Spleen (tissue), 11 donors: ENCODE measurements at regions not wholly inside any gene's neighbourhood (a gene's known extent, or its start where the extent isn't known, plus 50 kb on each side); places are given as distances from the start of the nearest gene placed in this dataset.

Source experiments
- DNase-seq: peaks from one replicate; pipeline ENCODE4 v3.0.0-alpha.2; 2020
- H3K27ac ChIP-seq, 8 donors: fragments of 200-600 bp; sonication (generic) in 7 of 8; 1 replicate in 4 of 8; 2 replicates in 4 of 8; pipeline versions ENCODE4 v1.5.0 to v1.8.0; 2016 to 2021; ENCODE audit warnings: inconsistent platforms in 4 of 8, mild to moderate bottlenecking in 4 of 8, moderate library complexity in 1 of 8
- H3K27me3 ChIP-seq, 7 donors: fragments of 200-600 bp; sonication (generic) in 6 of 7; replicated peaks in 1 of 7; 1 replicate in 4 of 7; 2 replicates in 3 of 7; pipeline versions ENCODE4 v1.5.0 to v1.8.0; 2016 to 2021; ENCODE audit warnings: inconsistent platforms in 3 of 7, mild to moderate bottlenecking in 1 of 7
- H3K36me3 ChIP-seq, 6 donors: fragments of 200-600 bp; sonication (generic) in 5 of 6; 1 replicate in 4 of 6; 2 replicates in 2 of 6; pipeline versions ENCODE4 v1.5.0 to v1.8.0; 2016 to 2021; ENCODE audit warnings: inconsistent platforms in 2 of 6
- H3K4me1 ChIP-seq, 6 donors: fragments of 200-600 bp; sonication (generic) in 5 of 6; 1 replicate in 3 of 6; 2 replicates in 3 of 6; pipeline versions ENCODE4 v1.5.0 to v1.8.0; 2016 to 2021; ENCODE audit warnings: inconsistent platforms in 3 of 6
- H3K4me3 ChIP-seq, 8 donors: fragments of 200-600 bp; sonication (generic) in 7 of 8; 1 replicate in 4 of 8; 2 replicates in 4 of 8; pipeline versions ENCODE4 v1.5.0 to v1.8.0; 2016 to 2021; ENCODE audit warnings: inconsistent platforms in 4 of 8, mild to moderate bottlenecking in 4 of 8, moderate library complexity in 2 of 8
- H3K9me3 ChIP-seq, 8 donors: fragments of 200-600 bp; sonication (generic) in 7 of 8; 1 replicate in 4 of 8; 2 replicates in 4 of 8; pipeline versions ENCODE4 v1.5.0 to v1.8.0; 2016 to 2021; ENCODE audit warnings: inconsistent platforms in 4 of 8
- POLR2A ChIP-seq, 3 donors: fragments of 450-650 bp; IDR thresholded peaks; one replicate each; pipeline ENCODE4 v1.5.1; 2017; ENCODE audit warnings: antibody characterized with exemption in 3 of 3, mild to moderate bottlenecking in 1 of 3
- POLR2AphosphoS5 ChIP-seq, 3 donors: sonication (generic); formaldehyde crosslinking; IDR thresholded peaks; one replicate each; pipeline ENCODE4 v1.5.1; 2017; ENCODE audit warnings: antibody characterized with exemption in 3 of 3
- WGBS, 5 donors: extraction: QIAGEN DNeasy Blood & Tissue Kit in 3 of 5; methylation state at CpG; one replicate each; pipeline versions ENCODE4 v1.1.5 to v1.1.7; 2013 to 2018; 5-methylcytosine and 5-hydroxymethylcytosine counted together
- intact Hi-C: fragments of 100-400 bp; cut with DNase I; formaldehyde crosslinking; loops from one replicate; pipeline ENCODE4 v1.15.0; 2023; ENCODE audit warnings: low total_unique reads
- TF ChIP-seq, protein P1 (sequence below), 11 experiments: fragments of 200-600 bp in 7 of 11; fragments of 450-650 bp in 4 of 11; sonication (generic) in 4 of 11; IDR thresholded peaks in 8 of 11; conservative IDR thresholded peaks in 3 of 11; 1 replicate in 7 of 11; 2 replicates in 4 of 11; pipeline versions ENCODE4 v1.4.0 to v1.8.0; 2016 to 2021; ENCODE audit warnings: antibody characterized with exemption in 11 of 11, inconsistent platforms in 4 of 11, mild to moderate bottlenecking in 1 of 11
- donor health status: healthy with polysubstance abuse.
- donor health status: DM: no; HTN: no; CAD: no; lungs with moderate emphysema.
- donor health status: DM: no; HTN: no; CAD: no.
- donor health status: Bipolar disorder and iron deficiency.
- donor health status: healthy.
- donor health status: DM: no; HTN: no; CAD: no.
- donor health status: DM: yes; HTN: yes; CAD: no.

DNA sequence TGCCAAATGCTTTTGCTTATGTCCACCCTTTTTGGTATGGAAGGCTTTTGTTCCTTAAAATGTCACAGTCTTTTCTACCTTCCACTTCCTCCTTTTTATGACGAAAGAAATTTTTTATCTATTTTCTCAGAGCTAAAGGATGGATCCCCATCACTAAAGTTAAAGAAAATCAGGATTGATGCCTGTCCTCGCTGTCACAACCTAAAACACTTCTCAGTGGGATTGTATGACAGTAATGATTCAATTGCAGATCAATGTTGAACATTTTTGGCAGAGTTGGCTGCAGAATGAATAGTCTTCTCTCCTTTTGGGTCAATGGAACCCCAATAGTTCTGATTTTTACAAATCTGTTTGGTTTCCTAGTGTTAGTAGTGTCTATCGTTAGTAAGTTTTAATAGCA, 549.8 kb upstream of the ROBO2 start:
- intact Hi-C loops, result no loop called here
- 62 to 70% (median 65%) methylated on average over 3 of the region's 3 CpGs for WGBS, 5 donors
- DNase-seq, result no peak

DNA sequence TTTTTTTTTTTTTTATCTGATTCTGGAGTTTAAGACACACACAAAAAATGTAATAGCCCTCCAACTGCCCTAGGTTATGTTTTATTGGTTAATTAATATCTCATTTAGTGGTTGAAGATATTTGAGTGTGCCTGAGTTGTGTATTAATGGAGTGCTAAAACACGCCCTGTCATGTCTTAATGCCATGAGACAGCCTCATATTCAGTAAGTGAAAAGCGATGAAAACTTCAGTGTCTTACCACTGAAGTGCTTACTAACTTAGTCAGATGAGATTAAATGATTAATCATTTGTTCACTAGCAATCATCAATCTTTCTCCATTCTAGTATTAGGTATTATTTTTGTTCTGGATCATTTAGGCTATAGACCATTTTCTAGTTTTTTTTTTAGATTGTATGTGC, 544.7 kb upstream of the ROBO2 start:
- H3K36me3 ChIP-seq, result no peaks in the 10 kb centered on the region
- 81 to 96% (median 84%) methylated on average over 2 of the region's 2 CpGs for WGBS, 5 donors
- H3K9me3 ChIP-seq, result peaks cover 0 to 23% (median 0%) of the 10 kb centered on the region in 8 donors
- no peaks in the 10 kb centered on the region for H3K4me1 ChIP-seq
- intact Hi-C loops, result no loop called here
- no peaks in the 10 kb centered on the region for H3K27me3 ChIP-seq
- no peak overlapping the region for H3K4me3 ChIP-seq
- TF ChIP-seq POLR2AphosphoS5 (IDR thresholded peaks at IDR 0.05) (no peak), POLR2A (IDR thresholded peaks at IDR 0.05) (no peak)
- TF ChIP-seq, protein P1, sequence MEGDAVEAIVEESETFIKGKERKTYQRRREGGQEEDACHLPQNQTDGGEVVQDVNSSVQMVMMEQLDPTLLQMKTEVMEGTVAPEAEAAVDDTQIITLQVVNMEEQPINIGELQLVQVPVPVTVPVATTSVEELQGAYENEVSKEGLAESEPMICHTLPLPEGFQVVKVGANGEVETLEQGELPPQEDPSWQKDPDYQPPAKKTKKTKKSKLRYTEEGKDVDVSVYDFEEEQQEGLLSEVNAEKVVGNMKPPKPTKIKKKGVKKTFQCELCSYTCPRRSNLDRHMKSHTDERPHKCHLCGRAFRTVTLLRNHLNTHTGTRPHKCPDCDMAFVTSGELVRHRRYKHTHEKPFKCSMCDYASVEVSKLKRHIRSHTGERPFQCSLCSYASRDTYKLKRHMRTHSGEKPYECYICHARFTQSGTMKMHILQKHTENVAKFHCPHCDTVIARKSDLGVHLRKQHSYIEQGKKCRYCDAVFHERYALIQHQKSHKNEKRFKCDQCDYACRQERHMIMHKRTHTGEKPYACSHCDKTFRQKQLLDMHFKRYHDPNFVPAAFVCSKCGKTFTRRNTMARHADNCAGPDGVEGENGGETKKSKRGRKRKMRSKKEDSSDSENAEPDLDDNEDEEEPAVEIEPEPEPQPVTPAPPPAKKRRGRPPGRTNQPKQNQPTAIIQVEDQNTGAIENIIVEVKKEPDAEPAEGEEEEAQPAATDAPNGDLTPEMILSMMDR (IDR thresholded peaks at IDR 0.05 in 8 of 11, conservative IDR thresholded peaks at IDR 0.05 in 3 of 11), result no peak
- no peak overlapping the region for H3K27ac ChIP-seq
- DNase-seq, result no peak

More for the DNA sequence above, 549.8 kb upstream of the ROBO2 start:
- H3K27me3 ChIP-seq, result no peaks in the 10 kb centered on the region
- H3K27ac ChIP-seq, result no peak overlapping the region
- TF ChIP-seq POLR2AphosphoS5 (IDR thresholded peaks at IDR 0.05) (no peak), POLR2A (IDR thresholded peaks at IDR 0.05) (no peak)
- TF ChIP-seq, protein P1 (IDR thresholded peaks at IDR 0.05 in 8 of 11, conservative IDR thresholded peaks at IDR 0.05 in 3 of 11), result no peak
- no peak overlapping the region for H3K4me3 ChIP-seq
- H3K9me3 ChIP-seq, result peaks cover 0 to 22% (median 11%) of the 10 kb centered on the region in 8 donors
- H3K4me1 ChIP-seq, result no peaks in the 10 kb centered on the region
- no peaks in the 10 kb centered on the region for H3K36me3 ChIP-seq

DNA sequence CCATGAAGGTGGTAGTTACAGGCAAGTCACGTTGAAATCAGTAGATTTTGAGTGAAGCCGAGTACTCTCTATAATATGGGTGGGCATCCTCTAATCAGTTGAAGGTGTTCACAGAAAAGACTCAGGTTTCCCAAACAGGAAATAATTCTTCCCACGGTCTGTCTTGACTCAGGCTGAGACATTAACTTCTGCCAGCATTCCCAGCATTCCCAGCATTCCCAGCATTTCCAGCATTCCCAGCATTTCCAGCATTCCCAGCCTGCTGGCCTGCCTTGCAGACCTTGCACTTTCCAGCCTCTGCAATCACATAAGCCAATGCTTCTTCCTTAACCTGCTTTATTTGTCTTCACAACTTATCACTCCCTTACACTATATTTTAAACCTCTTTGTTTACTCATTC, 542.3 kb upstream of the ROBO2 start:
- intact Hi-C loops, result no loop called here
- Histone ChIP-seq H3K36me3 (no peaks in the 10 kb centered on the region), H3K27ac (no peak overlapping the region), H3K27me3 (no peaks in the 10 kb centered on the region), H3K4me1 (no peaks in the 10 kb centered on the region), H3K4me3 (no peak overlapping the region), H3K9me3 (peaks cover 0 to 20% (median 0%) of the 10 kb centered on the region in 8 donors)
- WGBS, 5 donors, result 66 to 87% (median 75%) methylated on average over 3 of the region's 3 CpGs
- TF ChIP-seq POLR2A (IDR thresholded peaks at IDR 0.05) (no peak), POLR2AphosphoS5 (IDR thresholded peaks at IDR 0.05) (no peak)
- TF ChIP-seq, protein P1 (IDR thresholded peaks at IDR 0.05 in 8 of 11, conservative IDR thresholded peaks at IDR 0.05 in 3 of 11), result no peak
- no peak for DNase-seq

DNA sequence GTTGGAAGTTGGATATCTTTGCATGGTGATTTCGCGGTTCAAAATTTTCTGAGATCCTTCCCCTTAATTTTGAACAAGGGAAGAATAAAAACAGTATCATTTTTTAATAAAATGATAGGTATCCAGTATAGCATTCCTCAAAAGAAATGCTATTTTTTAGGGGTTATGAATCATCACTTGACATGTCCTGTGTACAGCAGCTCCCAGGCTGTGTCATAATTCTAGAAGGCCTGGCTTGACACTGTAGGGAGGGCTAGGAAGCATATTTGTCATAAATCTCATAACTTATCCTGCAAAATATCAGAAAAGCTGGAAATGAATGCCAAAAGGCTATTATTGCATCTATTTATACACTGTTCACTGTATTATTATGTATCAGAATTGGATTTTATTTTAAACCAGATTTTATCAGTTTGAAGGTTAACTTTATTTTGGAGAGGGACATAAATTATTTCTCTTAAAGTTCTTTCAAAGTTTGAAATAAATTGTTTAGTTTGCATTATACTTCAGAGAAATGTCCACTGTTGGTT, 539.1 kb upstream of the ROBO2 start:
- Histone ChIP-seq H3K4me1 (no peaks in the 10 kb centered on the region), H3K36me3 (no peaks in the 10 kb centered on the region), H3K4me3 (no peak overlapping the region), H3K9me3 (peaks cover 0 to 24% (median 0%) of the 10 kb centered on the region in 8 donors), H3K27ac (no peak overlapping the region), H3K27me3 (no peaks in the 10 kb centered on the region)
- 91 to 98% (median 94%) methylated on average over 2 of the region's 2 CpGs for WGBS, 5 donors
- DNase-seq, result no peak
- intact Hi-C loops, result no loop called here
- TF ChIP-seq, protein P1 (IDR thresholded peaks at IDR 0.05 in 8 of 11, conservative IDR thresholded peaks at IDR 0.05 in 3 of 11), result no peak
- TF ChIP-seq POLR2A (IDR thresholded peaks at IDR 0.05) (no peak), POLR2AphosphoS5 (IDR thresholded peaks at IDR 0.05) (no peak)
